ENCODE measurements at regions not wholly inside any gene's neighbourhood (a gene's known extent, or its start where the extent isn't known, plus 50 kb on each side); places are given as distances from the start of the nearest gene placed in this dataset.
"Not testable (repeated sequence)": the region's sequence is repeated elsewhere in the genome, so short reads cannot be mapped to it uniquely, and the experiment has no call there.

DNA sequence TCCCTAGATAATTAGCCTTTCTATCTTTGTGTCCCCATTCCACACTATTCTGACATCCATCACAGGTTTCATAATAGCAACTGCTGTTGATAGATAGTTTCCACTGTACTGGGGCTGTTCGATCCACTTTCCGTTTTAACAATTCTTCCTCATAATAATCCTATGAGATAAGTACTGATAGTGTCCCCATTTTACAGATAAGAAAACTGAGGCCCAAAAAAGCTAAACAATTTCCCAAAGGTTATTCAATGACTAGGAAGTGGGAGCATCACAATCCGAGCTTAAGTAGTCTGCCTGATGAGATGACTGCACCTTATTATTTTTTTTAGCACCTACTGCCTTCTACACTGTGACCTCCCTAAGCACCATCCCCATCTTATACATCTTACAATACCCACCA is 569.2 kb downstream of the STK39 start:
- DNase-seq (ENCODE audit: low spot score), result no peak

DNA sequence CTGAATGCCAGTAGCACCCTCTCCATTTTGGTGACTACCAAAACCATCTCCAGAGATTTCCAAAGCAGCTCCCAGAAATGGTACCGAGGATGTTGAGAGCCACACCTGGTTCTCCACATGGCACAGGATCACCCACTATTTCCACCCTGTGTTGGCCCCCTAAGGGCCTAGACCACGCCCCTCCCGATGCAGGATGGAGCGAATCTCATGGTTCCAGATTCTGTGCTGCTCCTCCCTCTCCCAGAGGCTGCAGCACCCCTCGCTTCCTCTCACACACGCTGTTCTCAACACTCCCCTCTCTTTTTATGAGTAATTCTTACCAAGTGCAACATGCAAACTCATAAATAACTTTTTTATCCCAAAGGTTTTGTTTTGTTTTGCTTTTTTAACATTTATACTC is 571.5 kb downstream of the STK39 start:
- DNase-seq (ENCODE audit: low spot score), result no peak

DNA sequence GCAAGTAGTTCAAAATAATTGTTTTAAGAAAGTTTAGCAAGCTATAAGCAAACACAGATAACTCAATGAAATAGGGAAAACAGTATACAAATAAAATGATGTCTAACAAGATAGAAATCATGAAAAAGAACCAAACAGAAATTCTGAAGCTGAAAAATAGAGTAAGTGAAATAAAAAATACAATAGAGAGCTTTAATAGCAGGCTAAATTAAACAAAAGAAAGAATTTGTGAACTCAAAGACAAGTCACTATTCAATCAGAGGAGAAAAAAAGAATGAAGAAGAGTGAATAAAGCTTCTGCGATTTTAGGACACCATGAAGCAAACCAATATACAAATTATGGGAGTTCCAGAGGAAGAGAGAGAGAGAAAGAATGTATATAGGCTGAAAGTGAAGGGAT is 576.8 kb downstream of the STK39 start:
- no peak for DNase-seq (ENCODE audit: low spot score)

DNA sequence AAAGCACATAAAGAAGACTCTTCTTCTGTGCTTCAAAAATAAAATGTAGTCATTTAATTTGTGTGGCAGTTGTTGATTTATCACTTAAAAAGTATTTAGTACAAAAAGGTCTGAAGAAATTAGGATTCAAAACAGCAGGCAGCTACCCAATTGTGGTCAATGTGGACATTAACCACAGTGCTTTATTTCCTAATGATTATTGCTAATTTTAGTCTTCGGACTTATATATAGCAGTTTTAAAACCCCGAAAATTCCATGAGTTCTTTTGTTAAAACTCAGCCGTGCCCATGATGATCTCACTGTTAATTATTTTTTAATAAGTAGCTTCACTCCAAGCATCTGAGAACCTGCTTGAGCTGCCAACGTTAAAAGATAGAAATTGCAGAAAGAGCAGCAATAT is 594.3 kb downstream of the STK39 start:
- no peak for DNase-seq (ENCODE audit: low spot score)

DNA sequence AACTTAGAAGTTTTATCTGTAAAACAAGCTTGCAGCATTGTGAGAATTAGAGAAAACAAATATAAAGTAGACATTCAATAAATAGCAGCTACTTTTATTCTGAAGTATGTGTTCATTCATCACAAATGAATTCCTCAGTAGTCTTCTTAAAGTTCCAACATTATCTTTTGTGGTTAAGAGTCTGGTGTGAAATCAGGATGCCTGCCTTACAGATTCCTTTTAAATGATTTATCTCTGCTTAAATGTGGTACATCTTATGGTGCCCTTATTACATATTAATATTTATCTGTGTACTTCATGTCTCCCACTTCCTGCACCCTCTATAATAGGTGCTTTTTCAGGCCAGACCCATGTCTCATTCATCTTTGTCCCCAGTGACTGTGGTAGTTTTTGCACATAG is 595.0 kb downstream of the STK39 start:
- no peak for DNase-seq (ENCODE audit: low spot score)

DNA sequence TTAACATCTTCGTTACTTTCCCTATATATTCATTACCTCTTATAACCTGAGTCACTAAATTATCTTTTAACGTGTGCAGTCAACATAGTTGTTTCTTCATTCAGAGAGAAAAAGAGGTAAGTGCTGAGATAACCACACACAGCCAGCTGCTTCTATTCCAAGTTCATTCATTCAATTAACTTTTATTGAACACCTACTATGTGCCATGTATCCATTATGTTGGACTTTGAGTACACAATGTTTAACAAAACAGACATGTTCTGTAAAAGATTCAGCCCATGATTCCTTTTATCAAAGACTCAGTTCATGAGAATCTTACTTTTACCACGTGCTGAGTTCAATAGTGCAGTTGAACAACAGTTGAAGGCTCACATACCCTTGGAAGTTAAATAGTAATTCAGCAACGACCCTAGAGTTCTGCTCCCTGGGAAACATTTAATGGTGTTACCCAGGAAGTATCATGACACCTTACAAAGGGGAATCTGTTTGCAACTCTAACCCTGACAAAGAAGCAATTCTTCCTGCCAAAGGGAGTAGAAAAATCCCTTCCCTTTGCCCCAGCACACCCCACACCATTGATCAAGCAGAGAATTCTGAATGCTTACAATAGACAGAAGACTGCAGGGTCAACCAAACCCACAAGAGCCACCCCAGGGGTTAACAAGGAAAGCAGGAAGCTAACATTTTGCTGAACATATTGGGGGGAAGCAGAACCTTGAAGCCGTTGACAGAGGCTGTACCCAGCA is 595.8 kb downstream of the STK39 start:
- no peak for DNase-seq (ENCODE audit: low spot score)

DNA sequence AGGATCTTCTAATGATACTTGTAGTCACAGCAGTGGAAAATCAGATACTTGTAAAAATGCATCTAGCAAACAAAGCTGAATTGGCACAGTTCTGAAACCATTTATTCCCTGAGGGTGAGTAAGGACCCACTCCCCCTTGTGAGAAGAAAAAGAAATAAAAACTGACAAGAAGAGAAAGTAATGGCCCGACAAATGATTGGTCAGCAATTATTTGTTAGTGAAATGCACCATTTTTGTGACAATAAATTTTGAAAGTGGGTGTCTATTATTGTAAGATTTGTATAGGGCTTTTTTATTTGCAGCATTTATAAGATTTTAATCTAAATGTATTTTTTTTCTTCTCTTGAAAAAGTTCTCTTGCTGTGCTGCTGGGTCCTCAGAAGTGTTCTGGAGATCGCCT is 600.8 kb downstream of the STK39 start:
- no peak for DNase-seq (ENCODE audit: low spot score)

DNA sequence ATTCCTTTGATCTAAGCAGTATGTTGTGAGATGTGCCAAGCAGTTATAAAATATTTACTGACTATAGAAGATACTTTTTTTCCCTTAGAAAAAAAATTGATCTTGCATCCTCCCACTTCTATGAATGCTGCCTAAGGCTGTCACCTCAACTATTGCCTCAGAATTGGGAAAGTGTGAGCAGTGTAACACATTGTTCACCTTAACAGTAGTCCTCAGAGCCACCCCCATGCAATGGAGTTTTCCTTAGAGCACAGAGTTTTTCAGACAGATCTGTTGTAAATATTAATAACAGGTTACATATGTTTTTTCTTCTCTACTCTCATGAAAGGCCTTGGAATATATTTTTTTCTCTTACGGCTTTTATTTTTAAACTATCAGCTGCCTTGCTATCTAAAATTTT is 607.3 kb downstream of the STK39 start:
- no peak for DNase-seq (ENCODE audit: low spot score)

DNA sequence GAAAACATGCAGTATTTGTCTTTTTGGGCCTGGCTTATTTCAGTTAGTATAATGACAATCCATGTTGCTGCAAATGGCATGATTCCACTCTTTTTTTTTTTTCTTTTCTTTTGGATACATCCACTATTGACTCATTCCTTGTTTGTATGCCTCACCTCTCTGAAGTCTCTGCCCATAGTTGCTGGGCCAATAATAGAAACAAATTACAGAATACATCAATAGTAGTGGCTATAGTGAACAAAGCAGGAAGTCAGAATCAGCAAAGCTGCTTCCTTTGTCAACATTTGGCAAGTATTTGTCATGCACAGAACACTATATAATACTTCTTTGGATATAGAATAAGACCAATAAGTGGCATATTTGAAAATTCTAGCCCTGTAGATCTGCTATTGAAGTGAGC is 609.7 kb downstream of the STK39 start:
- DNase-seq (ENCODE audit: low spot score), result no peak

DNA sequence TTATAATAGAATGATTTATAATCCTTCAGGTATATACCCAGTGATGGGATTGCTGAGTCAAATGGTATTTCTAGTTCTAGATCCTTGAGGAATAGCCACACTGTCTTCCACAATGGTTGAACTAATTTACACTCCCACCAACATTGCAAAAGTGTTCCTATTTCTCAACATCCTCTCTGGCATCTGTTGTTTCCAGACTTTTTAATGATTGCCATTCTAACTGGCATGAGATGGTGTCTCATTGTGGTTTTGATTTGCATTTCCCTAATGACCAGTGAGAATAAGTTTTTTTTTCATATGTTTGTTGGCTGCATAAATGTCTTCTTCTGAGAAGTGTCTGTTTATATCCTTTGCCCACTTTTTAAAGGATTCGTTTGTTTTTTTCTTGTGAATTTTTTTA is 615.1 kb downstream of the STK39 start:
- DNase-seq (ENCODE audit: low spot score), result not testable (repeated sequence)

DNA sequence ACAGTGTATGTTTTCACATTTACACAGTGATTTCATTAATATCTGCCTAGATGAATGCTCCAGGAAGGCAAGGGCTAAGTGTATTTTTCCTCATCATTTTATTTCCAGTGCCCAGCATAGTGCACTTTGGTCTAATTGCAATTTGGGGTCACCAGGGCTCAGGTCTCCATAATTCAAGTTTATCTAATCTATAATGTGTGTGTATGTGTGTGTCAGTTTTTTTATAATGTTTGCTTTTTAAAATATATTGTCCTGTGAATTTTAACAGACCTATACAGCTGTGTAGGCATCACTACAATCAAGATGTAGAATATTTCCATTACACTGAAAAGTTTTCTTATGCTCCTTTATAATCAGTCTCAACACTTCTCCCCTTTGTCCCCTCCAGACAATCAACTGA is 620.4 kb downstream of the STK39 start:
- no peak for DNase-seq (ENCODE audit: low spot score)

DNA sequence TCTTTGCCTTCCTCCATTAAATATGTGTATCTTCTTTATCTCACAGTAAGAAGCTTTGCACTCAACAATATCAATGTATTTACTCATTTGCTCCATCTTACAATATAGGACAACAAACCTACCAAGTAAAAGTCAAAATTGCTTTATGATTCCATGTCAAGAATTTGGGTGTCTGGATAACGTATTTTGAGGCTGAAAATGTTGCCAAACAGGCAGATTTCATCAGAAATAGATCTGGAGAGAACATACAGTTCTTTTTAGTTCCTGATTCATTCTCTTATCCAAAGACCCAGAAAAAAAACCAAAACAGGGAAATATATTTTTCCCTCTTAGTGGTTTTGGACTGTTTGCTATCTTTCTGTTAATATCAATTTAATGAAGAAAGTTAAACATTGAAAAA is 621.1 kb downstream of the STK39 start:
- no peak for DNase-seq (ENCODE audit: low spot score)

DNA sequence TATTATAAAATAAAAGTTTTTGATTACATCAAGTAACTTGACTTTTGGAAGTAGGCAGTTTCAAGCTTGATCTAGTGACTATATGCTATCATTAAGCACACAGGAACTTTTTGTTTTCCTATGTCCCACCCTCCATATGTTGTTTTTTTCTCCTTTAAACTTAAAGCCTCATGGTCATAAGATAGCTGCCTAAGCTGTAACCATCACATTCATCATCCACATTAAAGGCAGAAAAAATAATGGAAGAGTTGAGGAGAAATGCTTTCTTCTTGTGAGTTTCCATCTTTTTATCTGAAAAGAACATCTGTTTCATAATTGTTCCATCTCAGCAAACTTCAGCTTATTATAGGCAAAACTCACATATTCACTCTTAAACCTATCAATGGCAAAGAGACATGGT is 630.4 kb downstream of the STK39 start:
- no peak for DNase-seq (ENCODE audit: low spot score)

DNA sequence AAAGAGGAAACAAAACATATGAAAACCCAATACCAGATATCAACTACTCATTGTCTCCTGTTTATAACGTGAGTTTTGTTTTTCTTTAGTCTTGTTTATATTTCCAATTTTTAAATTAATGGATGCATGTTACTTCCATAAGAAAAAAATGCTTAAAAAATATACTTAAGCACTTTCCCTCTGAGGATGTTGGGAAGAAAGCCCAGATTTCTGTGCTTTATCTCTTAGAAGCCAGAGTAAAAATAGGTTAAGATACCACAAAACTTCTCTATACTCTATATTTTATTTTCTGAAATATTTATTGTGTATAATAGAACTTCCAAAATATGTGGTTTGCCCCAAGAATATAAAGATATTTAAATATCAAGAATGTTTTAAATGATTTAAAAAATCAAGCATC is 633.9 kb downstream of the STK39 start:
- DNase-seq (ENCODE audit: low spot score), result no peak

DNA sequence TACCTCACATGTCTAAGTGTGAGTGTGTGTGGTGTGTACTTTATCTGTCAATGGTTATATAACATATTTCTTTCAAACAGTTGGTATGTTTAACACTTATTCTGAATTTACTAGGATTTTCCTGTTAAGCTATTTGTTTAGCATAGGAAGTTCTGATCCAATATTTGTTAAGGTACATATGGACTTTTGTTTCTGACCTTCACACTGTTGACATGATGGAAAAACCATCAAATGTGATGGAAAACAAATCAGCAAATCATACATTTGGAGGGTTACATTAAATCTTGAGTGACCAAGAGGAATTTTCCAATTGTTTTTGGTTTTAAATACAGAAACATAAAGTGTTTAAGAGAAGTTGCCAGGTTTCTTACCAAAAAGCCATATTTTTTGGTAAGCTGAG is 638.9 kb downstream of the STK39 start:
- DNase-seq (ENCODE audit: low spot score), result no peak

DNA sequence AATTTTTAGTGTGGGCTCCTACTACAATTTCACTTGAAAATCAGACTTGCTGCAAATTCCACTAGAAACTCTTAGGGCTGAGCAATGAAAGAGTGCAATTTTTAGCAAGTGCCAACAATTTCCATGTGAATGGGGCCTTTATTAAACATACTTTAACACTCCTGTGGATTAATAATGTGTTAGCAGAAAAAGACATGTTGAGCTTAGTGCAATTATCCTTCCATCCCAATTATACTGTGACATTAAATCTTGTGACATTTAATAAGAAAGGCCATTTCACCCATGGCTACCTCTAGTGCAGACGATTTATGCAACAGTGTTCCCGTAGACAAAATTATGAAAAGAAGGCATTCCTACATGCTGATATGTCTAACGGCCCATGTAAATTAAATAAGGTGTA is 639.7 kb downstream of the STK39 start:
- no peak for DNase-seq (ENCODE audit: low spot score)

DNA sequence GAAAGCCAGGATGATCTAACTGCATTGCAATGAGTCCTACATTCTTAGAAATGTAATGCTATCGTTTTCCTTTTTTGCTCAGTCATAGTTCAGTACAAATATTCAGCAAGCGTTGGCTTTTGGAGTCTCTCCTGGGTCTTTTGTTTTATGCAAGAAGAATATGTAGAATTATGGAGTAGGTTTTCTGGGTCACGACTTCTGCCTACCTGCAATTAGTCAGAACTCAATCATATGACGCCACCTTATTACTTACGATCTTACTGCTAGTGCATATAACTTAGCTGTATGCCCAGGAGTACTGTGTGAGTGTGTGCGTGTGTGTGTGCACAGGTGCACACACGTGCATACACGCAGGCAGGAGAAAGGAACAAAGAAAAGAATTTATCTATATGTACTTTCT is 640.2 kb downstream of the STK39 start:
- DNase-seq (ENCODE audit: low spot score), result no peak

DNA sequence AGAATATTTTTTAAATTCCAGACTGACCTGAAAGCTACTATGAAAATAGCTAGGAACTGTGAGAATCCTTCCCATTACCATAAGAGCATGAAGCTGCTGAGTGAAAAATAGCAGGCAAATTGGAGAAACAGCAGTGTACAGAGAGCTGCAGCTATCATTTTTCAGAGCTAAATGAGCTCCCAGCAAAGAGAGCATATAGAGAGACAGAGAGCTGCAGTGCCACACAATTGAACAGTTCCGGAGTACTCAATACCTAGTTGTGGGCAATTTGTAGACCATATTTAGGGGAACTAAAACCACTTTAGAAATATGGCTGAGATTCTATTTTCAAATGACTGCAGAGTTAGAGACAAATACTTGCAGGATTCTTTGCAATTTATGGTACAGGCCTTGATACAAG is 645.3 kb downstream of the STK39 start:
- DNase-seq (ENCODE audit: low spot score), result no peak

DNA sequence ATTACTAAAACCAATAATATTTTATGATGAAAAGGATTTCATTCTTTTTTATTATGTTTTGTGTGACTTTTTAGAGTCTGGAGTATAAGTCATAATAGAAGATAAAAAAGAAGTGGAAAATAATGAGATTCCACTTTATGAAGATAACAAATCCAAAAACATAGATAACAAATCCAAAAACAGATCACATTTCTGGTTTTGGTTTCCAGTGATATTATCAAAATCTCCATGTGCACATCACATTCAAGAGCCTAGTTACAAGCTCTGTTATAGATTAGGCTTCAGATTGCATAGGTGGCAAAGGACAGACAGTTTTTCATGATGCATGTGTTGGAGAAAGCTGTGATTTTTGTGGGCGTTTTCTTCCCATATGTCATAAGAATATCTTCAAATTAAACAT is 648.2 kb downstream of the STK39 start:
- no peak for DNase-seq (ENCODE audit: low spot score)

DNA sequence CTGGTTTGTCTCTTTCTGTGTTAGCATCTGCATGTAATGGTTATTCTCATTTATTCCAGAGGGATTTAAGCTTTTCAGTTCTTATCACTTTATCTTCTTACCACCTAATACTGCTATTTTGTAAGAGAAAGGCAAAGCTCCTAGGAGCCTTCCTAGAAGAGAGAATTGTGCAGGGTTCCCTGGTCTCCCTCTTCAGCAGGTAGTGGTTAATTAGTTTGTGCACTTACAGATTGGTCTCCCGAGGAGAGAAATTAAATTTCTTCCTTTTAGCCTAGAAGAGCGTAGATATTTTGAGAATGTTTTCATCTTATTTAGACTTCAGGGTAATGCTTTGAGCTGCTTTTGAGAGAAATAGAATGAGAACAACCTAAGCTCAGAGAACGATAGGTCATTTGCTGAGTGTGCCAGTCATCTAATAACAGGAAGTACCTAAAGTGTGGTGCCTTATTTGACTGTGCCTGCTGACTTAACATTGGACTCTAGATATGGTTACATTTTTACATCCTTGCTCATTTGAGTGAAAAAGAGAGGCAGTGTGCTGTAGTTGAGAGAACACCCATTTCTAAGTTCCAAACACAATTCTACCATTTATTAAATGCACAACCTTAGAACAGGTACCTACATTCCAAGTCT is 651.4 kb downstream of the STK39 start:
- no peak for DNase-seq (ENCODE audit: low spot score)

DNA sequence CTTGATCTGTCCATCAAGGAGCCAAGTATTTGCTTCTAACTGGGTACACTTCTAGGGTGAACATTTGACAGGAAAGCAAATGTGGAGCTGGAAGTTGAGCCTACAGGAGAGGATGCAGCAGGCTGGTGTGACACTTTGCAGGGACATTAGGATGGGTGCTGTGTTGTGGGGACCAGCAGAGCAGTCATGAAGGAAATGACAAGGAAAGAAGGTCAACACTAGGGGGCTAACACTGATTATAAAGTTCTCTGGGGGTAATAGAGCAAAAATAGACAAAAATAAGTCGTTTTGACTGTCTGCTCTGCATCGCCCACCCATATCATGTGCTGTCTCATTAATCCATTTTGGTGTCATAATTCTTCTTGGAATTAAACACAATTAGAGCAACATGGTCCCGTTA is 652.4 kb downstream of the STK39 start:
- no peak for DNase-seq (ENCODE audit: low spot score)

DNA sequence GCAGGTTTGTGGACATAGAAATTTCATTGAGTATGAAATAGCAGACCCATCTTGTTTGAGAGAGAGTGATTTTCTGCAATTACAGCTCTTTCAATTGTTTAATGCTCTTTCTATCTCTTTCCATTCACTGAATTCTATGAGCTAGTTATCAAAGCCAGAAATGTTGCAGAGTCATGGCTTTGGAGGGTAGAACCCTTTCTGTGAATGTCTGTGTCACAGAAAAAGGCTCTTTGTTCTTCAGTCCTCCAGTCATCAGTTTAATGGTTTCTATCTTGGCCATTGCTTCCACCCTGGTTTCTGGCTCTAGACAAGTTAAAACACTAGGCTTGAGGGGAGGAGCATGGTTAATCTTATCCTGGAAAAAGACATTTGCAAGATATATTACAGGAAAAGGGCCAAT is 655.0 kb downstream of the STK39 start:
- DNase-seq (ENCODE audit: low spot score), result no peak

DNA sequence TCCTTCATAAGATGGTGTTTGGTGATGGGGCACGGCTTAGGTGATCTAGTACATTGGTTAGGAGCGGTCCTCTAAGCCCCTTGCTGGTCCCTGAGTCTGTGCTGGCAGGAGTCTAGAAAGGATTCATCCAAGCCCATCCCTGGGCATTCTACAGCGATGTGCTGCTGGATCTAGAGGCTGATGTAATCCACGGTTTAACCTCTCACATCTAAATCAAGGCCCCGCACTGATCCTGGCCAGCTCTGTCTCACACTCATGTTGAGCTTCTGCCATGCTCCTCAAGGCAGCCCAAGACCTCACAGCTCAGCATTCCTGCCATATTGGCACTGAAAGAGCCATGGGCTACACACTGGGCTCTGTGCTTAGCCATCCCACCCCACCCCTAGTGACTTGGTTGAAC is 664.8 kb downstream of the STK39 start:
- DNase-seq (ENCODE audit: low spot score), result no peak

DNA sequence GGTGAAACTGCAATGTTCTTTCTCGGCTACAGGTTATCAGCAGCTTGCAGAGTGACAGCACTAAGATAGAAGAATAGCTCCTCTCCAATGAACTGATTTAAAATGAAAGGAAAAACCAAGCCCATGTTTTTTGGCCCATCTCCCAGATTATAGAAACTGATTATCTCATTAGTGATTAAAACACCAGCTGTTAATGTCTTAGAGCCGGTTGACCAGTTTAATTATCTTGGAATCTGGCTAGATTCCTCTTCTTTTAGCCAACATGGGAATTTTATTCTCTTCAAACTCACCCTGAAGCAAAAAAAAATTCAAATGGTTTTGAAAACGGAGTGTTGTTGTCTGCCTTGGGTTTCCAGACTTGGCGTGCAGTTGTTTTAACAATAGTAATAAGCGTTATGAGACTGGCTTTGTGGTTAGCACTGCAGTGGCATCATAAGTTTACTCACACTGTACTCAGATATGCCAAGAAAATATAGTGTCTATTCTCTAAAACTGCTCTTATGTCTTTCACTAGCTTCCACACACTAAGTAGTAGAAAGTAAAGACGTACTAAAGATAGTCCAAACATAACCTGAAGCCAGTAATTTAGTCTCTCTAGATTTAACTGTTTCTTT is 665.3 kb downstream of the STK39 start:
- DNase-seq (ENCODE audit: low spot score), result no peak

Measured in ecto neural progenitor cell (in vitro differentiated cells).